RCC 7860 (cell line): ENCODE measurements at regions not wholly inside any gene's neighbourhood (a gene's known extent, or its start where the extent isn't known, plus 50 kb on each side); places are given as distances from the start of the nearest gene placed in this dataset.

Source experiments
- DNase-seq: peaks from one replicate; pipeline ENCODE4 v3.0.0-alpha.2; 2015; ENCODE audit warnings: low spot score
- FAIRE-seq: peaks from 2 replicates; lab custom pipeline; 2012; peaks lifted over from hg19 to GRCh38; lab: Jason Lieb, UNC

GRCh38 chr1:93815366-93816110 lies 63.5 kb downstream of the DNTTIP2 start:
- FAIRE-seq = no peak

GRCh38 chr1:93814795-93815340 lies 64.1 kb downstream of the DNTTIP2 start:
- no peak for DNase-seq
- no peak for FAIRE-seq

More at GRCh38 chr1:93815366-93816110, 63.5 kb downstream of the DNTTIP2 start:
- no peak for DNase-seq

- FAIRE-seq = peak; percentile 61
- DNase-seq = peak; percentile 74
These were observed 64.8 kb downstream of the DNTTIP2 start for GRCh38 chr1:93814059-93814794.

GRCh38 chr1:93813076-93813475 lies 65.9 kb downstream of the DNTTIP2 start:
- FAIRE-seq = no peak
- DNase-seq = peak; percentile 29

- DNase-seq (no peak), FAIRE-seq (no peak)
These were observed 67.5 kb downstream of the DNTTIP2 start for GRCh38 chr1:93811326-93812065.

- FAIRE-seq (no peak), DNase-seq (peak; percentile 31)
These were observed 68.7 kb downstream of the DNTTIP2 start for GRCh38 chr1:93810316-93810715.

- no peak for DNase-seq
- FAIRE-seq = no peak
These were observed 70.1 kb downstream of the DNTTIP2 start for GRCh38 chr1:93808871-93809270.

GRCh38 chr1:93807311-93807930 lies 71.6 kb downstream of the DNTTIP2 start:
- no peak for FAIRE-seq

GRCh38 chr1:93805027-93805610 lies 73.9 kb downstream of the DNTTIP2 start:
- no peak for FAIRE-seq
- no peak for DNase-seq

More at GRCh38 chr1:93807311-93807930, 71.6 kb downstream of the DNTTIP2 start:
- DNase-seq = no peak

- peak; percentile 81 for FAIRE-seq
- DNase-seq = peak; percentile 73
These were observed 74.6 kb downstream of the DNTTIP2 start for GRCh38 chr1:93804412-93804811.

GRCh38 chr1:93801471-93801870 lies 77.5 kb downstream of the DNTTIP2 start:
- no peak for FAIRE-seq
- DNase-seq = no peak

GRCh38 chr1:93800856-93801255 lies 78.2 kb downstream of the DNTTIP2 start:
- FAIRE-seq (no peak), DNase-seq (no peak)

- FAIRE-seq (no peak), DNase-seq (peak; percentile 23)
These were observed 80.7 kb downstream of the DNTTIP2 start for GRCh38 chr1:93798291-93798690.

- FAIRE-seq (no peak), DNase-seq (no peak)
These were observed 94.5 kb downstream of the DNTTIP2 start for GRCh38 chr1:93784538-93784937.

- no peak for DNase-seq
- no peak for FAIRE-seq
These were observed 95.1 kb downstream of the DNTTIP2 start for GRCh38 chr1:93783876-93784275.

GRCh38 chr1:93779540-93780165 lies 98.0 kb upstream of the BCAR3 start:
- DNase-seq = peak; percentile 85

GRCh38 chr1:93778457-93778856 lies 96.8 kb upstream of the BCAR3 start:
- no peak for DNase-seq
- no peak for FAIRE-seq

More at GRCh38 chr1:93779540-93780165, 98.0 kb upstream of the BCAR3 start:
- peak; percentile 63 for FAIRE-seq

- DNase-seq = no peak
- FAIRE-seq = no peak
These were observed 95.6 kb upstream of the BCAR3 start for GRCh38 chr1:93777255-93777654.

GRCh38 chr1:93776728-93777127 lies 95.1 kb upstream of the BCAR3 start:
- no peak for FAIRE-seq

GRCh38 chr1:93775224-93775623 lies 93.6 kb upstream of the BCAR3 start:
- FAIRE-seq (no peak), DNase-seq (no peak)

More at GRCh38 chr1:93776728-93777127, 95.1 kb upstream of the BCAR3 start:
- no peak for DNase-seq
